CD4-positive, alpha-beta T cell treated with Interleukin-1 beta for 1 hour (primary cell): ENCODE measurements at regions not wholly inside any gene's neighbourhood (a gene's known extent, or its start where the extent isn't known, plus 50 kb on each side); places are given as distances from the start of the nearest gene placed in this dataset.

Experiments
- DNase-seq, 2 donors: peaks; one replicate each; pipeline ENCODE4 v3.0.0-alpha.2; 2020 to 2022

DNA sequence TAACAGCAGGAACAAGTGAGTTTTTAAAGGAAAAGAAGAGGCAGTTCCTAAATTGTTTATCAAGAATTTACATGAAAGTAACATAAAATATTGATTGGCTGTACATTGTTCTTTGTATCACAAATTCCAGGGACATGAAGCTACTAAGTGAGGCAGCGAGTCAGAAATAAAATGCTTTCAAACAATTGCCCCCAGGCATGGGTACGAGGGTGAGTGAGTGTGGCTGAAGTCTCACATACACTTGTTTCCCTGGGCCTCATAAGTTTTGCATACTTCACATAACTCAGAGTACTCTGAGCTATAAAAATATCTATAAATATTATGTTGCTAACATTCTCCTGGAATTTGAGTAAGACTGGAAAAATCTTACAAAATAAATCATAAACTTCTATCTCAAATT, 511.6 kb upstream of the PRKX start:
- no peak for DNase-seq

DNA sequence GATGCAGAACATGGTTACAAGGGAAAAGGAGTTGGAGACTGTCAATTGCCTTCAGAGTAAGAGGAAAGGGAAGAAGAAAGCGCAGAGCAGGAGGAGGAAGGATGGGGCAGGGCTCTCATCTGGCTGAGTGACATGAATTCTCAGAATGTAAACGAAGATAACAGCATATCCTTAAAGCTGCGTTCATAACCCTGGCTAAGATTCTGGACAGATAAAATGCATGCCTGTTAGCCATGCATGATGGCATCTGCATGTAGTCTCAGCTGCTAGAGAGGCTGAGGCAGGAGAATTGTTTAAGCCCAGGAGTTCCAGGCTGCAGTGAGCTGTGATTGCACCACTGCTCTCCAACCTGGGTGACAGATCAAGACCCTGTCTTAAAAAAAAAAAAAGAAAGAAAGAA, 493.5 kb upstream of the PRKX start:
- no peak for DNase-seq

DNA sequence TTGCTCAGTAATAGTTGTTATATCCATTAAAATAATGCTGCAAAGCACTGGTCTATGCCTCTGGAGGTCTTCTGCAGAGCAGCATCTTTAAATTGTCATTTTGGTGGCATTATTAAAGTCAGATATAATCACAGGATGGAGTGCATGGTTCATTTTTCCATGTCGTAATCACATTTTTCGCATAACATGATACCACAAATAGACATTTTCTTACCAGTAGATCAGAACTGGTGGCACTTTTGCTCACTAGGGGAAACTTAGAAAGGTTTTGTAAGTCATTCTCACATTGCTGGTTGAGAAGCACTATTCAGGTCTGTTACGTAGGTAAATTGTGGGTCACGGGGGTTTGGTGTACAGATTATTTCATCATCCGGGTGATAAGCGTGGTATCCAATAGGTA, 484.5 kb upstream of the PRKX start:
- no peak for DNase-seq

DNA sequence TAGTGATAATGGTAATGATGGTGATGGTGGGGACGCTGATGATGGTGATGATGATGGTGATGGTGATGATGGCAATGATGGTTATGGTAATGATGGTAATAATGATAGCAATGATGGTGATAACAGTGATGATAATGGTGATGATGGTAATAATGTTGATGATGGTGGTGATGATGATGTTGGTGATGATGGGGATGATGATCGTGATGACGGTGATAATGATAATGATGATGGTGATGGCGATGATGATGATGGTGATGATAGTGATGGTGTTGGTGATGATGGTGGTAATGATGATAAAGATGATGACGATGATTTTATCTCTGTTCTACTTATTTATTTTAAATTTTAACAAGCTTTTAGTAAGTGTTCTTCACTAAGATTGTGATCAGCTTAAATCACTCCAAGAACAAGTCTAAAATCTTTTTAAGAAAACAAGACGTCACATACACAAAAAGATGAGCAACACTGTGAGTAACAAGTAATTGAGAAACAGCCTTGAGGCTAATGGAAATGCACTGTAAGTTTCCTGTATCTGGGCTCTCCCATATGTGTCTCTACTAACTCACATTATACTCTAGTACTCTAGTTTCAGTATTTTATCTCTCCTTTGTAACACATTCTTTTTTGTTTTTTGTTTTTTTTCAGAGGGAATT, 480.2 kb upstream of the PRKX start:
- no peak for DNase-seq

DNA sequence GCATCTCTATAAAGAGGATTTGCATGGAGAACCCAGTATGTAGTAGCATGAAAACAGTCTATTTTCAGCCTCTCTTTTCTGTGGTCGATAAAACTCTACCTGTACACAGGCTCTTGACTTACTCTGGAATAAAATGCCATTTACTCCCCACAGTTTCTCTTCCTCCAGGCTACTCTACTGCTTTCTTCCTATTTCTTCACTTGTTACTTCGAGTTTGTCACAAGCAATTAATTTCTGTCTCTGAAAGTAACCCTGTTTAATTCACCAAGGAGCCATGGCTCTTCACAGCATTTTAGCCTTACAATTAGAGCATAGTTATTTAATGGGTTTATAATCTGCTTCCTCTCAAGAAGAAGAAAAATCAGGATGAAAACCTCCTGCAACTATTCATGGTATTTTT, 472.9 kb upstream of the PRKX start:
- no peak for DNase-seq

DNA sequence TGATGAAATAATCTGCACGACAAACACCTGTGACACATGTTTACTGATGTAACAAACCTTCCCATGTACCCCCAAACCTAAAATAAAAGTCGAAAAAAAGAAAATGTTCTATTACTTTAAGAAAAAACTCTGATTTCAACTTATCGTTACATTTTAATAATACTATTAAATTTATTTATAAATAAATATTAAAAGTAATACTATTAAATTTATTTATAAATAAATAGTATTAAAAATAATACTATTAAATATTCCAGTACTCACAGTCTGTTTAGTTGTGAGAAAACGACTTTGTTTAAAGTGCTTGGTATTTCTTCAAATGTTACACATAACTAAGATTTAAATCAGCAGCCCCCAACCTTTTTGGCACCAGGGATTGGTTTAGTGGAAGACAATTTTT, 471.6 kb upstream of the PRKX start:
- no peak for DNase-seq

DNA sequence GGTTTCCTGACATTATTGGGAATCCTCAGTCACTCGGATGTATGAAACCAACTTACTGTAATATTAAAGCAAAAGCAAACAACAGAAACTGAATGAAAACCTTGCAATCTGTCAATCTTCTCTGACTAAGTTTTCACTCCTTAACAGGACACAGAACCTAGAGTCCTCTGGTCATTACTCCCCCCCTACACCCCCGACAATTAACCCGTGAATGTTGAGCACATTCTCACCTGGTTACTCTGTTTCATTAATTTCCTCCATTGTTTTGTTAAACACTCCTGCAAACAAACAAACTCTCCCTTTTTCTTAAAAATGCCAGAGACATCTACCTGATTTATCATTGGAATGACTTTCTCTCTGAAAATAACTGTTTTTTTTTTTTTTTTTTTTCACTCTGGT, 469.0 kb upstream of the PRKX start:
- DNase-seq = no peak

DNA sequence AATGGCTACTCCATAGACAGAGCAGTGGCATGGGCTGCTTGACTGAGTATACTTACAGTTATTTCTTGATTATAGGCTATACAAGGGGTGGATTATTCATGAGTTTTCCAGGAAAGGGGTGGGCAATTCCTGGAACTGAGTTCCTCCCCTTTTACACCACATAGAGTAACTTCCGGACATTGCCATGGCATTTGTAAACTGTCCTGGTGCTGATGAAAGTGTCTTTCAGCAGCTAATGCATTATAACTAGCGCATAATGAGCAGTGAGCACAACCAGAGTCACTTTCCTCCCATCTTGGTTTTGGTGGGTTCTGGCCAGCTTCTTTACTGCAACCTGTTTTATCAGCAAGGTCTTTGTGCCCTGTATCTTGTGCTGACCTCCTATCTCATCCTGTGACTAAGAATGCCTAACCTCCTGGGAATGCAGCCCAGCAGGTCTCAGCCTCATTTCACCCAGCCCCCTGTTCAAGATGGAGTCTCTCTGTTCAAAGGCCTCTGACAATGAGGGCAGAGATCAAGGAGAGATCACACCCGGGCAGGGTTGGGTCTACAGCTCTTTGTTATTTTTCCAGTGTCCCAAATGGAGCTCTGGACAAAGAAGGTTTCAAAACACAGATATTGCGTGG, 468.4 kb upstream of the PRKX start:
- DNase-seq = no peak

DNA sequence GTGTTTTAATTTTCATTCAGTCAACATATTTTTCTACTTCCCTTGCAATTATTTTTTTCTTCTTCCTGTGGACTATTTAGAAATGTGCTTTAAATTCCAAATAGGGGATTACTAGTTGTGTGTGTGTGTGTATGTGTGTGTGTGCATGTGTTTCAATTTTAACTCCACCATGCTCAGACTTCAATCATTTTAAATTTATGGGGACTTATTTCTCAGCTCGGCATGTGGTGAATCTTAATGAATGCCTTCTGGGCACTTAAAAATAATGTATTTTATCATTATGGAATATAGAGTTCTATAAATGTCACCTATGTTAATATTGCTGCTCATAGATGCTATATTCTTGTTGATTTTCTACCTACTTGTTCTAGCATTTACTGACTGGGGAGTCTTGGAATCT, 465.6 kb upstream of the PRKX start:
- DNase-seq = no peak

DNA sequence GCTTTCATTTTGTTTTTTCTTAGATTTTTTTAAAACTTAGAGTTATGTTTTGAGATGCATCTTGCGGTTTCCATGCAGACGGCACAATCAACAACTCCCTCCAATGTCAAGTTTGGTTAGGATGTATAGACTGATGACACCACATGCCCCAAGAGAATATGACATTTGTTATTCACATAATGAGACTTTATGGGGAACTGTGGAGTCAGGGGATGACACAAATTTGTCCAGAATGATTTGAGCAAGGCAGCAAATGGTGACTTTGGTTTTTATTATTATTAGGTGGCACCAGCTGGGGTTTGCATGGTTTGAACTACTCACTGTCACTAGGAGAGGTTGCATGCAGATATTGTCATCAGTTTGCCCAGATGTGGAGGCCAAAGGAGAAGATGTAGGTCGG, 461.8 kb upstream of the PRKX start:
- DNase-seq = no peak

DNA sequence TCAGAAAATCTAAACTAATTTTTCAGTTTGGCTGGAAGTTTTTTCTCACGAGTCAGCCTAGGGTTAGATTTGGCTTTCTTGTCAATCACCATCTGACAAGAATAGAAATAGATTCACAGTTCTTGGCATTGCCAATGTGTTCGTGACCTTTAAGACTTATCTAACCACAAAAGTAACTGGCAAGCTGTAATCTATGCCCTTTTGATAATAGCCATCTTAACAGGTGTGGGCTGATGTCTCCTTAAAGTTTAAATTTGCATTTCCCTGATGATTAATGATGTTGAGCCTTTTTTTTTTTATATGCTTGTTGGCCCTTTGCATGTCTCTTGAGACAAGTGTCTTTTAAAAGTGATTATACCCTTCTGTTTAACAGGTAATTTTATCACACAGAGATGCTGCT, 460.3 kb upstream of the PRKX start:
- no peak for DNase-seq

DNA sequence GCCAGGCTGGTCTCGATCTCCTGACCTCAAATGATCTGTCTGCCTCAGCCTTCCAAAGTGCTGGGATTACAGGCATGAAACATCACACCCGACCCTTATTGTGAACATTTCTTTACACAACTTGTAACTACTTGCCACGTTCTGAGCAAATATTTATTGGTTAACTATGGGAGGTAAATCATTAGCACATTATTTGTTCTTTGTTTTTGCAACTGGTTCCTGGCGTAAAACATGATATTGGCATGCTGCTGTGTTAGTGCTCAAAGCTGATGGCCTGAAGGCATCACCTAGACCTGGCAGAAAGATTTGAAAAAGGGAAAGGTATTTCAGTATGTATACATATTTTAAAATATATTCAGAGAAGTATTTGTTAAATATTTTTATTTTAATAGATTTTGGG, 438.3 kb upstream of the PRKX start:
- DNase-seq = no peak

DNA sequence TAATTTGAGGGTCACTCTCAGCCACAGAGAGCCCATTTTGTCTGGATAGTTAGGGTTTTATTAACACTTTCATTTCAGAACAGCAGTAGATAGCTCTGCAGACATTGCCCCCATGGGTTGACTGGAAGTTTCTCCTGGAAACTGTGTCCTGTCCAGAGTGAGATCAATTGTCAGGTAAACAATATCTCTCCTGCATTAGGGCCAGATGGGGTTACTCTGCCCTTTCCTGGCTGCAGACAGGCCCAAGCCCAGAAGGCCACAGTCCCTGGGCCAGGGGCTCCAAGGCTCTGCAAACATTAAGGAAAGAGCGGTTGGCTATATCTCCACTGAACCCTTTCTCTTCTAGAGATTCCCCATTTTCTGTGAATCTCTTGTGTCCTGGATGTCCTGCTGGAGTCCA, 436.8 kb upstream of the PRKX start:
- no peak for DNase-seq

DNA sequence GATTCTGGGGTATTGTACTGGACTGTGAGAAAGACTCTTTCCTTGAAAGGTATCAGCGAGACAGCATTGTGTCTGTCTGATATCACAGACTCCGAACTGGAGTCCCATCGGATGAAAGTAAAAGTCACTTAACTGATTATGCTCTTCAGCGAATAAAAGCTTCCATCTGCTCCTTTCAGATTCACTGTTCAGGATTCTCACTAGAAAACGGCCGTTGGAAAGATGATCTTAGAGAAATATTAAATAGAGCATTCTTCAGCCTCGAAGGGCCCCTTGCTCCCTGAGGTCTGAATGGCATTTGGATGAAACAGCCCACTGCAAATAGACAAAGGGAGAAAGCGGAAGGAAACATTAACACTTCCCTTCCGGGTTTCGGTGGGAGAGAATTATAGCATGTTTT, 416.2 kb upstream of the PRKX start:
- no peak for DNase-seq

DNA sequence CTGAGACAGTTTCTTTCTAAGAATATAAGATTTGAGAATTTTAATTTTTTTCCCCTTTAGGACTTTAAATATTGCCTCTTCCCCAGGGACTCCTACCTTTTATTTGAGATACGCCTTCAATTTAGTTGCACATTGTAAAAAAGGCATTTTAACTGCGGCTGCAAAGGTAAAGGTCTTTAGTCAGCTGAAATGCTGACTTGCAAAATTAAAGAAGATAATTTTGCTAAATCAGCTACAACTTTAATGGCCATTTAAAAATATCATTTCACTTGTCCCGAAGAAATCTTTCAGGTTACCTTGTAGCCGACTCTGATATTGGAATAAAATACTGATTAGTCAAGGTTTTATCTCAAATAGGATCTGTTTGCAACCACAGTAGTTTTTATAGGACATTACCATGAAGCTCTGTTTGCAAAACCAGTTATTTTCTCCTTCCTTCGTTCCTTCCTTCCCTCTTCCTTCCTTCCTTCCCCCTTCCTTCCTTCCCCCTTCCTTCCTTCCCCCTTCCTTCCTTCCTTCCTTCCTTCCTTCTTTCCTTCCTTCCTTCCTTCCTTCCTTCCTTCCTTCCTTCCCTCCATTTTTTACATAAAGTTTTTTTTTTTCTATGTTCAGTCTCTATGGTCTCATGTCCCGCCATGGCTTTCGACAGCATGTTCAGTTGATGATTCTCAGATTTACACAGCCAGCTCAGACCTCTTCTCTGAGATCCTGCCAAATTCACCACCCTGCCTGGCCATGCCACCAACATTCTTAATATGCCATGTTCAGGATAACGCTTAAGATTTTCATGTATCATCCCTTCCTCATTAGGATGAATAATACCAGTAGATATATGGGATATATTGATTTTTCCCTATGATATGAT, 405.4 kb upstream of the PRKX start:
- DNase-seq = no peak

DNA sequence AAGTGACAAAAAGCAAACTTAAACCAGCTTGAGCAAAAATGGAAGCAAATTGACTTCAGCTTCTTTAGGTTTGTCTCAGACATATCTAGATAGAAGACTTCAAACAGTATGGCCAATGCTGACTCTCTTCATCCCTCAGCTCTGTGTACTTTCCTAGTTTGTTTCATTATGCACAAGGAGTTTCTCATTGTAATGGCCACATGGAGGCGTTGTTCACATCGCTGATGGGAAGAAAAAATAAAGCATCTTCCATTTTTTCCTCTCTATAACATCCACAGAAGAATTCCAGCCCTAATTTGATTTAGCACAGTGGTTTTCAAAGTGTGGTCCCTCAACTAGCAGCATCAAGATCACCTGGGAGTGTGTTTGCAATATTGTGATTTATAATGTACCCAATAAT, 397.5 kb upstream of the PRKX start:
- no peak for DNase-seq

DNA sequence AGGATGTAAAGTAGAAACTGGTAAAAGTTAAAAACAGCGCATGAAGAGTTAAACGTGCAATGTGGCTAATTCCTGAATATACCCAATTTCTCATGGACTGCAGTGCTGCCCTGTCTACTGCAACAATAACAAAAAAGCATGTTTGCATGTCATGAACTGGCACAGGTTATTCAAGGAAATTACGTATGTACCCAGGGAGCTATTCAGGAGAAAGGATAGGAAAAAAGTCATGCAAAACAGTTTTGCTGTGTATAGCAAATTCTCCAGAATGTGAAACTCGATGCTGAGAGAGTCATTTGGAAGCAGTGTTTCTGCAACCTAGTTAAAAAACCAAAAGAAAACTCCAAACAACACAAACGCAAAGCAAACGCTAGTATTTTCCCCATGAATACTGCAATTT, 381.5 kb upstream of the PRKX start:
- no peak for DNase-seq

DNA sequence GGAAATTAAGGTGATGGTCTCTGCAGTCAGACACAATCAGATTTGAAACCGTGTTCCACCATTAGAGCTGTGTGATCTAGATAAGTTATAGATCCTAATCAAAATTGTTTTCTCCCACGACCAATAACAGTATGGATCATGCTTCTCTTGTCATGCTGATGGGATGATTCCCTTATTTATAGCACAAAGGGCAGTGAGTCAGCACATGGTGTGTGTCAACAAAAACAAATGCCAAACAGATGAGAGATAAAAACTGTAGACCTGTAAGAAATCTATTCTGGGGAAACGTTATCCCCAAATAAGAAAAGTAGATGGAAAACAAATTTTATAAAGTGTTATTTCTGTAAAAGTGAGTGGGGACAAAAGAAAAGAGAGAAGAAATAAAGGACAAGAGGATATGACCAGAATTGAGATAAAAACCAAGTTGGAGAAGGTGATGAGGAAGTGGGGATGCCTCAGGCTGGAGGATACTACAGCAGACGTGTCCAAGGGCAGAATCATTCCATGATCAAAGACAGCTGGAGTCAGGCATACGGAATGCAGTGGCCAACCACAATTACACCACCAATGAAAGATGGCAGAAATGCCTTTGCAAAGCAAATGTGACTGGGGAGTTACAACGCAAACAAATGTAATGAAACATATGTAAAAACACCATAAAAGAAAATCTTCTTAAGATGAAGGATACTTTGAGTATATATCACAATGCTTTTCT, 377.8 kb upstream of the PRKX start:
- no peak for DNase-seq

DNA sequence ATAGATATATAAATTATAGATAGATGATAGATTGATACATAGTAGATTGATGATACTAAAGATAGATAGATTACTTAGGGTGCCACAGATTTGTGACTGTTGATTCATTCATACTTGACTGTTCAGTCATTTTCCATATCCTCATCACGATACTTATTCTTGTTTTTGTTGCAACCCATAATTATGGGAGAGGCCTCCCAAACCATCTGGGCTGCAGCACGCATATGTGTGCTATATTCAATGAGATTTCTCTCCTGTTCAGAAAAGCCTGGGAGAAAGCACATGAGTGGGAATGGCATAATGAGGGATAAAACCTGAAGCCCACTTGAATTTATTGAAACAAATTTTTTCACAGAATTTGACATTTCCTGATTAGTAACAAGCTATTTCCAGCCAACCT, 346.4 kb upstream of the PRKX start:
- no peak for DNase-seq

DNA sequence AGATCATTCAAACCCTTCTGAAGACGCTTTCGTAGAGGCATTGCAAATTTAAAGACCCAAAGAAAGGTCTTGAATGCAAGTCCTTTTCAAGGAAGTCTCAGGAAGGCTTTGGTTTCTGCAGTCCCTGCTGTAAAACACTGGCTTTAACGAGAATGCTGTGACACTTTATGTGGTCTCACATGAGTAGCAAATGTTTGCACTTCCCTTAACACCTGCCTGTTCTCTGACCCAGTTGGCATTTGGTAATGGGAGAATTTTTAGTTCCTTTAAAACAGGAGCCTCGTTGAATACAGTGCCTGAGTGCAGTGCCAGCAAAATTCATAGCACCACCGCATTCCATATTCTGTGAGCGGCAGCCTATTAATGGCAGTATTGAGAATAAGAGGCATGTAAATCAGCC, 330.5 kb upstream of the PRKX start:
- no peak for DNase-seq

DNA sequence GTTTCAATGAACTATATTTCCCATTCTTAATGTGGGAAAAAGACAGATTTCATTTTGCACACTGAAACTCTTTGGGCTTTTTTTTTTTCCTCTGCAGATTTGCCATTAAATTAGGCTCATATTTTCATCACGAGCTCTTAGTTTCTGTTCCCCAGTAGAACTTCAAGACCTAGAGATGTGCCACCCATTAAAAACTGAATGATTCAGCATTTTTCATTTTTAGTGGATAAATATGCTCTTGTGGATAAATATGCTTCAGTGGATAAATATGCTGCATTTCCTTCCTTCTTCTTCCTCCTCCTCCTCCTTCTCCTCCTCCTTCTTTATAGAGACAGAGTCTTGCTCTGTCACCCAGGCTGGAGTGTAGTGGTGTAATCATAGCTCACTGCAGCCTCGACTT, 322.4 kb upstream of the PRKX start:
- DNase-seq = no peak

DNA sequence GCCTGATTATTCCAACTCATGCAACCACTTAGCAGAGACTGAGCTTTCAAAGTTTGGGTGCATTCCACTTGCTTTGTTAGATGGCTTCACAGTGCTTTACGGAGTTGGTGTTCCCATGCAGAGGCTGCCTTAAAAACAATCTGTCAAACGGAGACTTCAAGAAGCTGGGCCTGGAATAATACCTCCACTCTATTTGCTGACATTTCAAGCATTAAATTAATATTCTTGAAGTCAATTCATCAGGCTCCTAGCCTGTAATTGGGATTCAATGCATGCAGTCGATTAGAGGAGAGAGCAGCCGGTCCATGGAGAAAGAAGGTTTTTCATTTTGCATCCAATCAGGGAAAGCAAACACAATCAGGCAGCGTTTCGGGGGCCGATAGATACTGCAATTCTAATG, 314.7 kb upstream of the PRKX start:
- DNase-seq = no peak

DNA sequence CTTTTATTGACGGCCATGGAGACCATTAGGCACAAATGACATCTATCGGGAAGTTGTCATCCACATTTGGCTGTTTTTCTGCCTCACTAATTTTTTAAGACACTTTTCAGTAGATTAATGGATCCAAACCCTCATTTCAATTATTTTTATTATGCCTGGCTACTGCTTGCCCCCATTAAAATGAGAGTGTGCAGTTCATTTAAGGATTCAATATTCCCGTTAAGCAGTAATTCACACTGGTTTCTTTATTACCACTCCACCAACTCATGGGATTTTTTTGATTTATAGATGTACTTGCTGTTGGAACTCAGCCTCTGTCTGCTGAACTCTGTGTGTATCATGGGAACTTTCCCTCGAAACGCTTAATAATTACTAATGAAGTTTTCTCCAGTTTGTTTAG, 291.8 kb upstream of the PRKX start:
- DNase-seq = no peak

DNA sequence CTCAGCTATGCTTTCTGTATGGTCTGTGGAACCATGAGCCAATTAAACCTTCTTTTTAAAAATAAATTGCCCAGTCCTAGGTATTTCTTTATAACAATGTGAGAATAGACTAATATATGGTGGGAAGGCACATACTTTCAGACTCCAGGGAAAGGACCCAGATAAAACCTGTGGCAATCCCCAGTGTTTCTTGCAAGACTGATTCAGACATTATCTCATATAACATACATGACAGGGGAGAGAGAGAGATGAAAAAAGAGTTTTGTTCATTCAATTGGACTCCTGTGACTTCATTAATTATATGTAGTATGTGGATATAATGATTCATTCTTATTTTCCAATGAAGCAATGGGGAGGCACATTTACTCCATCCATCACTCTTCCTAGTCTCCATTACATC, 291.4 kb upstream of the PRKX start:
- no peak for DNase-seq
